Heart left ventricle (tissue), 16 donors: ENCODE measurements at regions not wholly inside any gene's neighbourhood (a gene's known extent, or its start where the extent isn't known, plus 50 kb on each side); places are given as distances from the start of the nearest gene placed in this dataset.

Experiments
- ATAC-seq, 4 donors: fragments of 200-7000 bp; cut with Tn5 transposase; one replicate each; pipeline ENCODE4 v1.9.1; 2020 to 2022; ENCODE audit warnings: moderate library complexity in 4 of 4, mild to moderate bottlenecking in 3 of 4, moderate number of reproducible peaks in 1 of 4
- DNase-seq, 5 donors: peaks; one replicate each; pipeline ENCODE4 v3.0.0-alpha.2; 2020
- H3K27ac ChIP-seq, 12 donors: fragments of 200-600 bp; sonication (generic) in 4 of 12; one replicate each; pipeline versions ENCODE4 v1.5.0 to v1.8.0; 2016 to 2022; ENCODE audit warnings: mild to moderate bottlenecking in 2 of 12
- H3K27me3 ChIP-seq, 9 donors: fragments of 200-600 bp; sonication (generic) in 2 of 9; one replicate each; pipeline versions ENCODE4 v1.5.1 to v1.8.0; 2016 to 2022; ENCODE audit warnings: mild to moderate bottlenecking in 3 of 9
- H3K36me3 ChIP-seq, 9 donors: fragments of 200-600 bp; sonication (generic) in 2 of 9; one replicate each; pipeline versions ENCODE4 v1.5.0 to v1.8.0; 2018 to 2022; ENCODE audit warnings: mild to moderate bottlenecking in 2 of 9
- H3K4me1 ChIP-seq, 12 donors: fragments of 200-600 bp; sonication (generic) in 4 of 12; one replicate each; pipeline versions ENCODE4 v1.5.0 to v1.8.0; 2016 to 2022; ENCODE audit warnings: mild to moderate bottlenecking in 3 of 12
- H3K4me3 ChIP-seq, 12 donors: fragments of 200-600 bp; sonication (generic) in 4 of 12; one replicate each; pipeline versions ENCODE4 v1.5.0 to v1.8.0; 2017 to 2022; ENCODE audit warnings: mild to moderate bottlenecking in 9 of 12, moderate library complexity in 4 of 12
- H3K9me3 ChIP-seq, 12 donors: fragments of 200-600 bp; sonication (generic) in 4 of 12; one replicate each; pipeline versions ENCODE4 v1.5.0 to v1.8.0; 2016 to 2022; ENCODE audit warnings: mild to moderate bottlenecking in 1 of 12
- CTCF ChIP-seq, 12 donors: fragments of 200-600 bp; sonication (generic) in 4 of 12; IDR thresholded peaks; one replicate each; pipeline versions ENCODE4 v1.5.0 to v1.8.0; 2018 to 2022; ENCODE audit warnings: antibody characterized with exemption in 12 of 12, mild to moderate bottlenecking in 5 of 12
- POLR2A ChIP-seq, 2 donors: fragments of 450-650 bp; IDR thresholded peaks; one replicate each; pipeline ENCODE4 v1.6.1; 2017; ENCODE audit warnings: antibody characterized with exemption in 2 of 2, mild to moderate bottlenecking in 2 of 2, moderate library complexity in 2 of 2
- WGBS, 4 donors: extraction: QIAGEN DNeasy Blood & Tissue Kit in 2 of 4; methylation state at CpG; one replicate each; pipeline versions ENCODE4 v1.1.5 to v1.1.7; 2013 to 2018; 5-methylcytosine and 5-hydroxymethylcytosine counted together
- intact Hi-C, 10 donors: fragments of 100-400 bp; cut with DNase I; formaldehyde crosslinking; loops; one replicate each; pipeline versions ENCODE4 v1.11.1 to v1.14.2; 2022
- donor health status: ischemic (EF 13 %, LVEDD 7.1; RV severe dilation, severe dysfunction).
- donor health status: healthy with polysubstance abuse.
- donor health status: DM: no; HTN: yes; CAD: no.
- donor health status: DM: no; HTN: no; CAD: no.
- donor health status: ischemic (EF 25% LVEDD 6.9; RV normal size, moderate dysfunction).
- donor health status: ischemic (EF 25% LVEDD 5.7; RV mildly dilated, moderate dysfunction).
- donor health status: healthy.
- donor health status: DM: yes; HTN: yes; CAD: no.
- donor health status: ischemic (EF 35%, LVEDD 5.7; RV mildly dilated, moderate dysfunction).
- donor health status: nonischemic (EF 11% LVEDD 7.7; RV severe dilation, severe dysfunction).
- donor health status: DM: yes; HTN: yes; CAD: no.
- donor health status: PGD.
- donor health status: ischemic (EF 29% LVEDD 5.4; RV normal size, mild dysfunction).
- donor health status: nonischemic (EF 23%, LVEDD 6.1; RV moderate dilation, normal function).

- no peak for DNase-seq
- 89 to 94% (median 93%) methylated on average over 6 of the region's 6 CpGs for WGBS, 4 donors
- intact Hi-C loops: no loop called here
These were observed 282.8 kb downstream of the ARHGAP12 start for GRCh38 chr10:31645786-31646185.

GRCh38 chr10:31644931-31645633, 283.5 kb downstream of the ARHGAP12 start:
- Histone ChIP-seq H3K36me3 (no peaks in the 10 kb centered on the region), H3K27ac (no peak overlapping the region), H3K4me3 (no peak overlapping the region), H3K4me1 (peaks cover 0 to 20% (median 7%) of the 10 kb centered on the region in 12 donors), H3K27me3 (no peaks in the 10 kb centered on the region), H3K9me3 (peaks cover 0 to 7% (median 0%) of the 10 kb centered on the region in 12 donors)
- no peak for TF ChIP-seq CTCF (IDR thresholded peaks at IDR 0.05)
- no peak for TF ChIP-seq POLR2A (IDR thresholded peaks at IDR 0.05)
- no peak for ATAC-seq
- intact Hi-C loops: no loop called here
- no peak for DNase-seq
- 91 to 99% (median 97%) methylated on average over 4 of the region's 4 CpGs for WGBS, 4 donors

More at GRCh38 chr10:31645786-31646185, 282.8 kb downstream of the ARHGAP12 start:
- no peak for ATAC-seq
- peaks cover 0 to 25% (median 12%) of the 10 kb centered on the region in 12 donors for H3K4me1 ChIP-seq
- peaks cover 0 to 7% (median 0%) of the 10 kb centered on the region in 12 donors for H3K9me3 ChIP-seq
- H3K36me3 ChIP-seq: no peaks in the 10 kb centered on the region
- H3K4me3 ChIP-seq: no peak overlapping the region
- no peak overlapping the region for H3K27ac ChIP-seq
- TF ChIP-seq CTCF (IDR thresholded peaks at IDR 0.05) (no peak), POLR2A (IDR thresholded peaks at IDR 0.05) (no peak)
- no peaks in the 10 kb centered on the region for H3K27me3 ChIP-seq

- no peaks in the 10 kb centered on the region for H3K36me3 ChIP-seq
- H3K9me3 ChIP-seq: peaks cover 0 to 15% (median 0%) of the 10 kb centered on the region in 12 donors
- intact Hi-C loops: no loop called here
- TF ChIP-seq CTCF (IDR thresholded peaks at IDR 0.05) (no peak), POLR2A (IDR thresholded peaks at IDR 0.05) (no peak)
- H3K4me3 ChIP-seq: no peak overlapping the region
- no peaks in the 10 kb centered on the region for H3K27me3 ChIP-seq
- no peak for DNase-seq
- no peak for ATAC-seq
- H3K27ac ChIP-seq: no peak overlapping the region
- 86 to 92% (median 88%) methylated on average over 1 of the region's 1 CpG for WGBS, 4 donors
- H3K4me1 ChIP-seq: peaks cover 0 to 5% (median 0%) of the 10 kb centered on the region in 12 donors
These were observed 286.4 kb downstream of the ARHGAP12 start for GRCh38 chr10:31642281-31642680.

GRCh38 chr10:31635415-31636065, 293.1 kb downstream of the ARHGAP12 start:
- Histone ChIP-seq H3K4me1 (peaks cover 0 to 20% (median 8%) of the 10 kb centered on the region in 12 donors), H3K27ac (no peak overlapping the region), H3K4me3 (no peak overlapping the region), H3K27me3 (no peaks in the 10 kb centered on the region), H3K9me3 (peaks cover 0 to 18% (median 0%) of the 10 kb centered on the region in 12 donors), H3K36me3 (no peaks in the 10 kb centered on the region)
- intact Hi-C loops: no loop called here
- no peak for TF ChIP-seq CTCF (IDR thresholded peaks at IDR 0.05)
- TF ChIP-seq POLR2A (IDR thresholded peaks at IDR 0.05): no peak
- 56 to 77% (median 65%) methylated on average over 2 of the region's 2 CpGs for WGBS, 4 donors
- no peak for ATAC-seq
- no peak for DNase-seq
